SJSA1 (cell line): ENCODE measurements at regions not wholly inside any gene's neighbourhood (a gene's known extent, or its start where the extent isn't known, plus 50 kb on each side); places are given as distances from the start of the nearest gene placed in this dataset.
"Not testable (repeated sequence)": the region's sequence is repeated elsewhere in the genome, so short reads cannot be mapped to it uniquely, and the experiment has no call there.

Source experiments
- DNase-seq, 2 experiments: peaks; one replicate each; pipeline ENCODE4 v3.0.0-alpha.2; 2015 to 2020; ENCODE audit warnings: low spot score in 2 of 2, low read depth in 1 of 2
- H3K27ac ChIP-seq: fragments of 250-450 bp; sonication (Bioruptor Pico); 2 replicates; pipeline ENCODE4 v1.5.1; 2020; ENCODE audit warnings: mild to moderate bottlenecking, moderate library complexity
- H3K27me3 ChIP-seq: fragments of 250-450 bp; sonication (Bioruptor Pico); replicated peaks from 2 replicates; pipeline ENCODE4 v1.5.1; 2020; ENCODE audit warnings: mild to moderate bottlenecking, moderate library complexity
- H3K36me3 ChIP-seq: fragments of 250-450 bp; sonication (Bioruptor Pico); 2 replicates; pipeline ENCODE4 v1.5.1; 2020; ENCODE audit warnings: mild to moderate bottlenecking
- H3K4me1 ChIP-seq: fragments of 250-450 bp; sonication (Bioruptor Pico); replicated peaks from 2 replicates; pipeline ENCODE4 v1.6.1; 2021; ENCODE audit warnings: mild to moderate bottlenecking
- H3K4me3 ChIP-seq: fragments of 250-450 bp; sonication (Bioruptor Pico); 2 replicates; pipeline ENCODE4 v1.5.1; 2020; ENCODE audit warnings: mild to moderate bottlenecking
- H3K9me3 ChIP-seq: fragments of 250-450 bp; sonication (Bioruptor Pico); replicated peaks from 2 replicates; pipeline ENCODE4 v1.5.1; 2020; ENCODE audit warnings: mild to moderate bottlenecking

DNA sequence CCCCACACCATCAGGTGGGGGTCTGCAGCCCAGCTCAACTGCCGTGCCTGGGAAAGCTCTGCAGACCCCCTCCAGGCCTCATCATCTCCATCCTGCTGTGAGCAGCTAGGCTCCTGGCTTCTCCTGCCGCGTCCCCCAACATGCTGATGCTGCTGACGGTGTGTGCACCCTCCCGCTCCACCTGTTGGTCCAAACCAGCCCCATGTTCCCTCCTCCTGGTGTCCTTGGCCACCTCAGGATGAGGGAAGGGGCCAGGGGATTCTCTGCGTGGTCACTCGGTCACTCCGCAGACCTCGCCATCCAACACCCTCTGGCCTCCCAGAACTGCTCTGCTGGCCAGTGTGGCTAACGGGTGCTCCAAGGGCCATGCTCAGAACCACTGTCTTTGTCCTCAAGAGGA, 368.6 kb downstream of the FOXL1 start:
- no peak for DNase-seq
- no peaks in the 10 kb centered on the region for H3K36me3 ChIP-seq
- no peaks in the 10 kb centered on the region for H3K27me3 ChIP-seq
- no peak overlapping the region for H3K4me3 ChIP-seq
- H3K4me1 ChIP-seq, result peaks cover 63% of the 10 kb centered on the region
- H3K27ac ChIP-seq, result peak overlapping the region; percentile 66
- H3K9me3 ChIP-seq, result no peaks in the 10 kb centered on the region

DNA sequence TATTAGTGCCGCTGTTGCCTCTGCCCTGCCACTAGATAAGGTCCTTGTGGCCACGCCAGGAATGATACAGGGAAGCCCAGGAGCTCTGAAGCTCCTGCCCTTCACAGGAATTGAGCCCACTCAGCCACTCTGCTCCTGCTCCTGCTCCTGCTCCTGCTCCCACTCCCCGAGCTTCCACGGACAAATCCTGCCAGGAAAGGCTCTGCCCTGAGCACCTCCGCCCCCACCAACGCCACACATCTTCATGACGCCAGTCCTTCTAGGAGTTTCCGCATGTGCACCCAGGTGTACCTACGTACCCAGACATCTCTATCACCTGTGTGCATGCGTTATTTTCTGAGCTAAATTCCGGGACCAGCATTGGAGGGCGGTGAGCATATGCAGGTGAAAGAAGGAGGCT, 369.1 kb downstream of the C16orf95 start:
- no peaks in the 10 kb centered on the region; the same call in 1 of the 2 replicates for H3K9me3 ChIP-seq
- no peak overlapping the region for H3K27ac ChIP-seq
- H3K36me3 ChIP-seq, result no peaks in the 10 kb centered on the region
- H3K27me3 ChIP-seq, result no peaks in the 10 kb centered on the region
- no peak overlapping the region for H3K4me3 ChIP-seq
- no peak for DNase-seq
- peaks cover 63% of the 10 kb centered on the region for H3K4me1 ChIP-seq

DNA sequence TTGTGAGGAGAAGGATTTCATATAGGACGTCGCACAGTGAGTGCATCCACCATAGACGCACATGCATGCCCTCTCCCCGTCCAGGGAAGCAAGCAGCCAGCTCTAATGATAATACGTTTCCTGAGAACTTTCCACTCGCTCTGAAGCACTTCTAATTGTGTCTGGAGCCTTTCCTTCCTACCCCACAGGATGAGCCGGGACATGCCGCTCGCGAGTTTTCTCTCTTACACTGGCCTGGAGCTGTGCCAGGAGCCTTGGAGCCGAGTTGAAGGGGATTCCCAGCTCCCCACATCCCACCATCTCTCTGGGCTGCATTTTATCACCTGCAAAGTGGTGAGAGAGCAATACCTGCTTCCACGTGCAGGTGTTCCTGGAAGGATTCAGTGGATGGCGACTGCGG, 368.1 kb downstream of the C16orf95 start:
- Histone ChIP-seq H3K4me3 (no peak overlapping the region), H3K27me3 (no peaks in the 10 kb centered on the region), H3K36me3 (no peaks in the 10 kb centered on the region), H3K9me3 (no peaks in the 10 kb centered on the region; the same call in 1 of the 2 replicates), H3K4me1 (peaks cover 57% of the 10 kb centered on the region), H3K27ac (no peak overlapping the region)
- no peak for DNase-seq

DNA sequence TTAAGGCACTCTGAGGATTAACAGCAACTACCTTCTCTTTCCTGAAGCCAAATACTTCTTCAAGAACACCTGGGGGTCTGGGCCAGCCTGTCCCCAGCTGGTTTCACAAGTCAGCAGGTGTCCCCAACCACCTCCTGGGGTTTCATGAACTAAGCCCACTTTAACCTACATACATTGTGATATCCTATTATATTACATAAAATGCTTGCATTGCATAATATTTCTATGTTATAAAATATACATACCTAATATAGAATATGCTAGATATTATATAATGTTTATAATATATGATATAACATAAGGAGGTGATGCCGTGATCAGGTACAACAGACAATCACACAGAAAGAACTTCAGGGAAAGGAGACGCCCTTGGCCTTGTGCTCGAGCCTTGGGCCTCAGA, 367.6 kb downstream of the C16orf95 start:
- H3K4me1 ChIP-seq, result peaks cover 57% of the 10 kb centered on the region
- DNase-seq, result no peak
- H3K9me3 ChIP-seq, result no peaks in the 10 kb centered on the region; the same call in 1 of the 2 replicates
- H3K27me3 ChIP-seq, result no peaks in the 10 kb centered on the region
- H3K36me3 ChIP-seq, result no peaks in the 10 kb centered on the region
- H3K4me3 ChIP-seq, result no peak overlapping the region
- H3K27ac ChIP-seq, result no peak overlapping the region

DNA sequence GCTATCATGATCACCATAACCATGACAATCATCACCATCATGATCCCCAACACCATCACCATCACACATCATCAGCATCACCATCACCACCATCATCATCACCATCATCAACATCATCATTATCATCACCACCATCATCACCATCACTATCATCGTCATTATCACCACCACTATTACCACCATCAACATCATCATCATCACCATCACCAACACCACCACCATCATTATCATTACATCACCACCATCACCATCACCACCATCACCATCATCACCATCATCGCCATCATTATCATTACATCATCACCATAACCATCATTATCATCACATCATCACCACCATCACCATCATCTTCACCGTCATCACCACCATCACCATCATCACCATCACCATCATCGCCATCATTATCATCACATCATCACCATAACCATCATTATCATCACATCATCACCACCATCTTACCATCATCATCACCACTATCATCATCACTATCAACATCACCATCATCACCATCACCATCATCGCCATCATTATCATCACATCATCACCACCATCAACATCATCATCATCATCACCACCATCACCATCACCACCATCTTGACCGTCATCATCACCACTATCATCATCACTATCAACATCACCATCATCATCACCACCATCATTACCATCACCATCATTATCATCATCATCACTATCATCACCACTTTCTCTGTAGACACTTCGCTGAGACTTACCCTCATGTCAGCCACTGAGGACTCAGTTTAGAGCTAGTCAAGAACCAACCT, 366.0 kb downstream of the C16orf95 start:
- DNase-seq, result no peak
- peaks cover 47% of the 10 kb centered on the region for H3K4me1 ChIP-seq

DNA sequence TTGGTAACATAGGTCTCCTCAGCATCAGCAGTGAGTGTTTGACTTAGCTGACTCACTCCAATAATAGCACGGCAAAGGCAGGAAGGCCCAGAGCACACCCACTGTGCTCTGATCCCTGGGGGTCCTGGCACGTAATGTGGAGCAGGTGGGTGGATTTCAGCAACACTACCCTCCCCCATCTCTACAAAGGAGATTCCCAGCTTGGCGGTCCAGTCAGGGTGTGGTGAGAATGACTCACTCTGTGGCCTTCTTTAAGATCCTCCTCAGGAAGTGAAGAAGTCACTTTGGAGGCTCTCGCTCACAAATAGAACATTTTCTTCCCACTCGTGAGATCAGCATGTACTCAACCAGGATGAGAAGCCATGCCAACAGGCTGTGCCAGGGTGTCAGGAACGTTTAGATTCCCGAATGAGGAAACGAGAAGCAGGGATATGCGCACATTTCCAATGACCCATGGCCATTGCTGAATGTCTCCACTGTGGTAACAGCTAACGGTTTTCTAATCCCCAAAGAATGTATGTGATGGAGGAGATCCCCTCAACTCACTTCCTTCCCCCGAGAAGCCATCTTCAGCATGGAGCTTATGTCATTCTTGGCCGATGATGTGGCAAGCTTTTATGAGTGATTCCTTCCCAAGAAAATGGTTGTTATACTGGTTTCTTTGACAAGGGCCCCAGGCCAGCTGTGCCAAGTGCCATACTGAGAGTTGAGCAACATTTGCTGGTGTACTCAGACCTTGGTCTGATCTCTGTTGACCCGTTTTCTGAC, 365.2 kb downstream of the C16orf95 start:
- H3K27me3 ChIP-seq, result no peaks in the 10 kb centered on the region
- H3K36me3 ChIP-seq, result no peaks in the 10 kb centered on the region
- peak overlapping the region; percentile 99 for H3K27ac ChIP-seq
- peak; percentile 97 to 100 for DNase-seq
- H3K4me1 ChIP-seq, result peaks cover 39% of the 10 kb centered on the region
- no peak overlapping the region for H3K4me3 ChIP-seq
- H3K9me3 ChIP-seq, result no peaks in the 10 kb centered on the region; the same call in 1 of the 2 replicates

More for the DNA sequence above, 366.0 kb downstream of the C16orf95 start:
- Histone ChIP-seq H3K27ac (peak overlapping the region; percentile 99), H3K27me3 (no peaks in the 10 kb centered on the region), H3K9me3 (no peaks in the 10 kb centered on the region; the same call in 1 of the 2 replicates), H3K36me3 (no peaks in the 10 kb centered on the region), H3K4me3 (no peak overlapping the region)

DNA sequence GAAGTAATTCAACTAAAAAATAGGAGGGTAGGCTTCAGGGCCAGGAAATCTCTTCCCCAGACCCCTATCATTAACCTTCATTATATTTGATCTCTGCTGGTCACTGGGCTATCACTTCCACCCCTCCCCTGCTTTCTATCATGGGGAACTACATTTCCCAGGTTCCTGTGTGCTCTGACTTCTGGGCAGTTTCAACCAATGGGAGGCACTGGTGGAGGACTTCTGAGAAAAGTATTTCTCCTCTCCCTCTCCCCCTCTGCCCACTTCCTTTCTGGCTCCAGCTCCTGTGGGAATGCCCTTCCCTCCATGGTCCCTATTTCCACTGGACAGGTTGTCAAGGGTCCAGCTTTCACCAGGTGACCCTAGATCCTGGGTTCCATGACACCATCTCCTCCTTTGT, 364.4 kb downstream of the C16orf95 start:
- H3K36me3 ChIP-seq, result no peaks in the 10 kb centered on the region
- no peak overlapping the region for H3K4me3 ChIP-seq
- H3K4me1 ChIP-seq, result peaks cover 32% of the 10 kb centered on the region
- H3K27me3 ChIP-seq, result no peaks in the 10 kb centered on the region
- no peak for DNase-seq
- H3K9me3 ChIP-seq, result no peaks in the 10 kb centered on the region; the same call in 1 of the 2 replicates
- peak overlapping the region; percentile 99 for H3K27ac ChIP-seq

DNA sequence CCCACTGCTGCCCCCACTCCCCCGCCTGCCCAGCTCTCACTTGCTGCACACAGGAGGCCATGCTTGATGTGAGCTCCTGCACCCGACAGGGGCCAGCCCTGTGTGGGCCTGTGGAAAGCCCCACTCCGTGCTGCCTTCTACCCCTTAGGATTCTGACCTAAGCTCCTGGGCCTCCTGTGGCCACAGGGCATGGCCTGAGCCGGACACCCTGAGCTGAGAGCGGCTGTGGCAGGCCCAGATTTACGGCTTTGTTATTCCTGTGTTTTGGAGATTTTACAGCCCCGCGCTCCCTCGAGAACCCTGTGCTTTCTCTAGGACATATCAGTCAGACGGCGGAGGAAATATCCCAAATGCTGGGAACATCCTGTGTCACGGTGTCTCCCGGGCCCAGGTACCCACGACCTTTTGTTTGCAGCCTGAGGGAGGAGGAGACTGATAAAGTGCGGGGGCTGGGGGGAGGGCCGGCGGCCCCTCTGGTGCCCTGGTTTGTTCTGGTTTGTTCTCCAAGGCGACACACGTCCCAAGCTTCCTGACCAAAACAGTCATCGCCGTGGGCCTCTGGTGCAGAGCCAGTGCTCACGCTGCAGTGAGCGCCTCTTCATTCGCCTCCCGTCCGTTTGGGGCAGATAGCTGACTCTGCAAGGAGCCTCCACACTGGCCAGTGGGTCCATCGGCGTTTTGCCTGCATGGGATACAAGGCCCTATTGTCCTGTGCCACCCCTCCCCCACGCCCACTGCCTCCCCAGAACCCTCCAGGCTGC, 363.4 kb downstream of the C16orf95 start:
- no peak for DNase-seq
- Histone ChIP-seq H3K9me3 (no peaks in the 10 kb centered on the region; the same call in 1 of the 2 replicates), H3K4me3 (no peak overlapping the region), H3K36me3 (no peaks in the 10 kb centered on the region), H3K4me1 (peaks cover 32% of the 10 kb centered on the region), H3K27me3 (no peaks in the 10 kb centered on the region), H3K27ac (no peak overlapping the region)

DNA sequence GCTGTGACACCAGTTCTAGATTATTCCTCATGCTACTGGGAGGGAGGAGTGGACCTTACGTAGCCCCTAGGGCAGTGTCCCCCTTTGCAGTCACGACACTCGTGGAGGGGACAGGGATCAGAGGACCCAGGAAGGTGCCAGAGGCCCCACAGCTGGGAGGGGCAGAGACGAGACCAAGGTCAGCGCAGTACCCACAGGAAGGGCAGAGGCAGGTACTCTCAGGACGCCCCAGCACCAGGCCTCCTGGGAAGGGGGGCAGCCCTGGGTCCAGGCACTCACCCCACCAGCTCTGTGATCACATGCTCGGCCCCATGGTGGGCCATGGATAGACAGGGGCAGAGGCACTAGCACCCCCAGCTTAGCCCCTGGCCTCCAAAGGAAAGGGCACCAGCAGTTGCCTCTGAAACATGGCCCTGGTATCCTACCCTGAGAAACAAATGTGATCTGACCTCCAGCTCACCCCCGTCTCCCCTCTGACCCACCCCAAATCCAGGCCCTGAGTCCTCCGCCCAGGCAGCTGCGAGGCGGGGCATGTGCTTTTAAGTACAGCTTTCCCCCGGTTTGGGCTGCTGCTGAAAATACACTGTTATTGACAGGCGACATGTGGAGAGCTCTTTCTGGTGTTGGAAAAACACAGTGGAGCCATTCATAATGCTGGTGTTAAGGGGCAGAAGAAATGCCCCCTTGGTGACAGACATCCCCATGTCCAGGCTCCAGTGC, 361.9 kb downstream of the C16orf95 start:
- Histone ChIP-seq H3K27ac (no peak overlapping the region), H3K36me3 (no peaks in the 10 kb centered on the region), H3K4me3 (no peak overlapping the region), H3K4me1 (peaks cover 31% of the 10 kb centered on the region), H3K9me3 (no peaks in the 10 kb centered on the region; the same call in 1 of the 2 replicates), H3K27me3 (no peaks in the 10 kb centered on the region)
- DNase-seq, result no peak

DNA sequence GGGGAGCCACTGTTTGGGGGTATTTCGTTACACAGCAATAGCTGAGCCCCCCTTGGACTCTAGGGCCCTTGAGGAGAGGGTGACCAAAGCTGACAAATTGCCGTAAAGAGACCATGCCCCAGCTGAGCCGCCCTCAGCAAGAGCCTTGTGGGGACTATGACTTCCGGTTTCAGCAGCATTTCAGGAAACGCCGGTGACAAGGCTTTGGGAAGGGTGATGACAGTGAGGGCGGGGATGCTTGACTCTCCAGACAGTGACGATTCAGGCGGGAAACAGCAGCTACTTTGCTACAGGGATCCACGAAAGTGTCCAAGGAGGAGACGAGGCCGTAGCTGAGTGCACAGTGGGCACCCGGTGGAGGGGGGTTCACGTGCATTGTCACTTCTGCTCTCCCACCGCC, 360.8 kb downstream of the C16orf95 start:
- H3K4me3 ChIP-seq, result no peak overlapping the region
- no peaks in the 10 kb centered on the region for H3K27me3 ChIP-seq
- H3K9me3 ChIP-seq, result no peaks in the 10 kb centered on the region; the same call in 1 of the 2 replicates
- H3K4me1 ChIP-seq, result peaks cover 19% of the 10 kb centered on the region
- H3K36me3 ChIP-seq, result no peaks in the 10 kb centered on the region
- DNase-seq, result no peak
- H3K27ac ChIP-seq, result no peak overlapping the region

DNA sequence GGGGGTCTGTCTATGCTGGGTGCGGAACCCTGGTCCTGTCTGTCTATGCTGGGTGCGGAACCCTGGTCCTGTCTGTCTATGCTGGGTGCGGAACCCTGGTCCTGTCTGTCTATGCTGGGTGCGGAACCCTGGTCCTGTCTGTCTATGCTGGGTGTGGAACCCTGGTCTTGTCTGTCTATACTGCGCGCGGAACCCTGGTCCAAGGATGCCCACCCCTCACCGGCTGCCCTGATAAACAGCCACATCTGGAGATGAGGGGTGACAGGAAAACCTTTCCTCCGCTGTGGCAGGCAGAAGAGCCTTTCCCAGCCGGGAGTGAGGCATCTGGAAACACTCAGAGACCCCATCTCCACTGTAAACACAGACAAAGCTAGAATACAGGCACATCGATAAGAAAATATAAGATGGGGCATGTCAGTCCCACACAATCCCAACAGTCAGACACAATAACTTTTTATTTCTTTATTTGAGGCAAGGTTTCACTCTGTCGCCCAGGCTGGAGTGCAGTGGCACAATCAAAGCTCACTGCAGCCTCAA, 359.5 kb downstream of the C16orf95 start:
- H3K27ac ChIP-seq, H3K4me3 ChIP-seq, DNase-seq, H3K36me3 ChIP-seq, H3K9me3 ChIP-seq, H3K4me1 ChIP-seq, H3K27me3 ChIP-seq: not testable (repeated sequence)

DNA sequence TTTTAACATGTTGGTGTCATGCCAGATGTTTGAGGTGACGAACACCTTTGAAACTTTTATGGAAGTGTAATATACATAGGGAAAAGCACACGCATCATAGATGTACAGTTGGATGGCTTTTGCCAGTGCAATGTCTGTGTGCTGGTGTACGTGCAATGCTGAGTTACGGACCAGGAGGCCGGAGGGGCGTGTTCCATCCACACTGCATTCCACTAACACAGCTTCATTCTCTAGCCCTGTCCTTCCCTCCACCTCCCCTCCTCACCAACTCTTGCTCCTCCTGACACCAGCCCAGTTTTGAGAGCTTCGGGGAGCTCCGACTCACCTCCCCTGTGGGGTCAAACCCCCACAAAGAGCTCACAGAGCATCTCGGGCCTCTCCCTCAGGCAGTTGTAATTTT, 358.8 kb downstream of the C16orf95 start:
- Histone ChIP-seq H3K9me3 (no peaks in the 10 kb centered on the region), H3K36me3 (no peaks in the 10 kb centered on the region), H3K4me1 (no peaks in the 10 kb centered on the region; the same call in 1 of the 2 replicates), H3K27me3 (no peaks in the 10 kb centered on the region), H3K27ac (no peak overlapping the region), H3K4me3 (no peak overlapping the region)
- no peak for DNase-seq

DNA sequence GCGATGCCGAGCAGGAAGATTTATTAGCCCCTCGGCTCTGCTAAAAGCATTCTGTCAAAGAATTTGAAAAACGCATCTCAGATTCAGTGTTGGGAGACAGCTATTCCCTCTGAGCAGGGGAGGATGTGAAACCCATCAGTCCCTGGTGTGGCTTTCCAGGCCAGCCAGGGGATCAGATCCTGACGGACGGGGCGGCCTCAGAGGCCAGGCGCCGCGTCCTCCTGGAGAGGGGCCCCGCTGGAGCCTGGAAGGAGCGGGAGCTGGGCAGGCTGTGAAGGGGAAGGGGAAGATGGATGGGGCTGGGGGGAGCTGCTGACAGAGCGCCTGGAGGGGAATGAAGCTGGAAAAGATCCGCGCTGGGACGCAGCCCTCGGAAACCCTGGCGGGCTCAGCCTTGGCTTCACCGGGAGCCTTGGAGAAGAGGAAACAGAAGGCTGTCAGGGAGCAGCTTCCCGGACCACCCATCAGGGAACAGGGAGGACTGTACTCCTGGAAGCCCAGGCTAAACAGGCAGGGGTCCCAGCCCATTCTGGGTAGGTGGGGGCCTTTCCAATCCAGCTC, 358.0 kb downstream of the C16orf95 start:
- H3K4me3 ChIP-seq, result no peak overlapping the region
- no peaks in the 10 kb centered on the region for H3K27me3 ChIP-seq
- no peaks in the 10 kb centered on the region for H3K4me1 ChIP-seq
- no peak overlapping the region for H3K27ac ChIP-seq
- no peak for DNase-seq
- no peaks in the 10 kb centered on the region for H3K36me3 ChIP-seq
- H3K9me3 ChIP-seq, result no peaks in the 10 kb centered on the region
